Trophoblast cell (in vitro differentiated cells and primary cell): ENCODE measurements at regions not wholly inside any gene's neighbourhood (a gene's known extent, or its start where the extent isn't known, plus 50 kb on each side); places are given as distances from the start of the nearest gene placed in this dataset.

Experiments
- DNase-seq, 2 donors: peaks; one replicate each; pipeline ENCODE4 v3.0.0-alpha.2; 2016
- H2AFZ ChIP-seq: 2 replicates; pipeline ENCODE4 v1.6.1; 2013; ENCODE audit warnings: low read length, moderate library complexity, mild to moderate bottlenecking; ENCODE audit not compliant: insufficient read depth, poor library complexity
- H2AK5ac ChIP-seq: 2 replicates; pipeline ENCODE4 v1.6.1; 2013; ENCODE audit warnings: mild to moderate bottlenecking, low read length
- H2BK120ac ChIP-seq: 2 replicates; pipeline ENCODE4 v1.6.1; 2013; ENCODE audit warnings: low read length, mild to moderate bottlenecking, moderate library complexity; ENCODE audit not compliant: insufficient read depth, poor library complexity
- H2BK12ac ChIP-seq: 2 replicates; pipeline ENCODE4 v1.6.1; 2013; ENCODE audit warnings: mild to moderate bottlenecking, low read length, moderate library complexity
- H2BK5ac ChIP-seq: 2 replicates; pipeline ENCODE4 v1.6.1; 2013; ENCODE audit warnings: low read length, low read depth, moderate library complexity, mild to moderate bottlenecking; ENCODE audit not compliant: poor library complexity
- H3K14ac ChIP-seq: 2 replicates; pipeline ENCODE4 v1.6.1; 2013; ENCODE audit warnings: mild to moderate bottlenecking, low read length
- H3K18ac ChIP-seq: 2 replicates; pipeline ENCODE4 v1.6.1; 2013; ENCODE audit warnings: mild to moderate bottlenecking, low read length
- H3K23ac ChIP-seq: 2 replicates; pipeline ENCODE4 v1.6.1; 2013; ENCODE audit warnings: low read length
- H3K27ac ChIP-seq: 2 replicates; pipeline ENCODE4 v1.5.1; 2013; ENCODE audit warnings: low read depth, mild to moderate bottlenecking, inconsistent platforms, low read length, moderate library complexity
- H3K27me3 ChIP-seq: 2 replicates; pipeline ENCODE4 v1.6.1; 2013; ENCODE audit warnings: inconsistent platforms, mild to moderate bottlenecking, low read length, moderate library complexity; ENCODE audit not compliant: insufficient read depth
- H3K36me3 ChIP-seq, 2 experiments: 1 replicate in 1 of 2; 2 replicates in 1 of 2; pipeline ENCODE4 v1.6.1; 2013; ENCODE audit warnings: low read length in 2 of 2, mild to moderate bottlenecking in 2 of 2, moderate library complexity in 1 of 2; ENCODE audit not compliant: insufficient read depth in 2 of 2, control insufficient read depth in 1 of 2
- H3K4ac ChIP-seq: 2 replicates; pipeline ENCODE4 v1.6.1; 2013; ENCODE audit warnings: low read depth, mild to moderate bottlenecking, low read length, moderate library complexity
- H3K4me1 ChIP-seq, 2 experiments: 1 replicate in 1 of 2; 2 replicates in 1 of 2; pipeline ENCODE4 v1.6.1; 2013; ENCODE audit warnings: low read length in 2 of 2, mild to moderate bottlenecking in 2 of 2, moderate library complexity in 1 of 2; ENCODE audit not compliant: insufficient read depth in 2 of 2, control insufficient read depth in 1 of 2
- H3K4me2 ChIP-seq: 2 replicates; pipeline ENCODE4 v1.6.1; 2013; ENCODE audit warnings: inconsistent platforms, mild to moderate bottlenecking, low read length, moderate library complexity
- H3K4me3 ChIP-seq: 2 replicates; pipeline ENCODE4 v1.5.1; 2013; ENCODE audit warnings: mild to moderate bottlenecking, low read depth, low read length, inconsistent platforms
- H3K79me1 ChIP-seq: one replicate; pipeline ENCODE4 v1.6.1; 2013; ENCODE audit warnings: low read length
- H3K79me2 ChIP-seq: 2 replicates; pipeline ENCODE4 v1.6.1; 2013; ENCODE audit warnings: low read length, mild to moderate bottlenecking; ENCODE audit not compliant: control insufficient read depth, insufficient read depth, poor library complexity
- H3K9ac ChIP-seq: 2 replicates; pipeline ENCODE4 v1.6.1; 2013; ENCODE audit warnings: mild to moderate bottlenecking, low read length
- H3K9me3 ChIP-seq: 2 replicates; pipeline ENCODE4 v1.6.1; 2013; ENCODE audit warnings: low read depth, mild to moderate bottlenecking, control low read depth, inconsistent platforms, low read length; ENCODE audit not compliant: insufficient read depth
- H4K12ac ChIP-seq: 2 replicates; pipeline ENCODE4 v1.6.1; 2013; ENCODE audit warnings: low read depth, mild to moderate bottlenecking, low read length, moderate library complexity
- H4K8ac ChIP-seq: 2 replicates; pipeline ENCODE4 v1.6.1; 2013; ENCODE audit warnings: low read depth, mild to moderate bottlenecking, low read length, moderate library complexity
- H4K91ac ChIP-seq: one replicate; pipeline ENCODE4 v1.6.1; 2013; ENCODE audit warnings: low read depth, mild to moderate bottlenecking, low read length, moderate library complexity
- WGBS: extraction: QIAGEN DNeasy Blood & Tissue Kit; methylation state at CpG from one replicate; pipeline ENCODE4 v1.1.7; 2013; ENCODE audit warnings: missing lambda C conversion rate; ENCODE audit not compliant: insufficient read length, insufficient coverage; ENCODE audit errors: extremely low coverage; 5-methylcytosine and 5-hydroxymethylcytosine counted together

GRCh38 chrX:574830-575229 lies 55.8 kb upstream of the SHOX start:
- H3K4me3 ChIP-seq, result no peak overlapping the region
- no peak overlapping the region for H2AFZ ChIP-seq
- H2AK5ac ChIP-seq, result no peak overlapping the region
- H4K91ac ChIP-seq, result no peak overlapping the region
- no peak overlapping the region for H3K9ac ChIP-seq
- H3K14ac ChIP-seq, result no peak overlapping the region
- no peaks in the 10 kb centered on the region for H3K79me2 ChIP-seq
- no CpG with 5 or more reads among the region's 6 CpGs for WGBS
- H2BK12ac ChIP-seq, result no peak overlapping the region
- H3K9me3 ChIP-seq, result no peaks in the 10 kb centered on the region
- H3K4me2 ChIP-seq, result no peak overlapping the region
- H2BK5ac ChIP-seq, result no peak overlapping the region
- no peak overlapping the region for H3K27ac ChIP-seq
- H3K4me1 ChIP-seq, result no peaks in the 10 kb centered on the region
- no peak overlapping the region for H3K23ac ChIP-seq
- H3K4ac ChIP-seq, result no peak overlapping the region
- H3K18ac ChIP-seq, result no peak overlapping the region
- DNase-seq, result no peak
- no peak overlapping the region for H4K12ac ChIP-seq
- H3K79me1 ChIP-seq, result no peaks in the 10 kb centered on the region
- H3K27me3 ChIP-seq, result no peaks in the 10 kb centered on the region
- no peak overlapping the region for H2BK120ac ChIP-seq
- no peaks in the 10 kb centered on the region for H3K36me3 ChIP-seq
- H4K8ac ChIP-seq, result no peak overlapping the region

GRCh38 chrX:576904-577560 lies 53.6 kb upstream of the SHOX start:
- DNase-seq, result no peak
- WGBS, result no CpG with 5 or more reads among the region's 7 CpGs
- no peaks in the 10 kb centered on the region for H3K36me3 ChIP-seq
- no peak overlapping the region for H4K8ac ChIP-seq
- no peaks in the 10 kb centered on the region for H3K27me3 ChIP-seq
- no peak overlapping the region for H4K12ac ChIP-seq
- no peak overlapping the region for H3K4me3 ChIP-seq
- H2BK12ac ChIP-seq, result no peak overlapping the region
- no peak overlapping the region for H2BK5ac ChIP-seq
- H3K27ac ChIP-seq, result no peak overlapping the region
- H3K4me2 ChIP-seq, result no peak overlapping the region
- no peaks in the 10 kb centered on the region for H3K9me3 ChIP-seq
- H3K4me1 ChIP-seq, result no peaks in the 10 kb centered on the region
- H3K23ac ChIP-seq, result no peak overlapping the region
- no peaks in the 10 kb centered on the region for H3K79me1 ChIP-seq
- H2BK120ac ChIP-seq, result no peak overlapping the region
- no peak overlapping the region for H3K18ac ChIP-seq
- no peak overlapping the region for H2AFZ ChIP-seq
- H3K9ac ChIP-seq, result no peak overlapping the region
- no peak overlapping the region for H4K91ac ChIP-seq
- H2AK5ac ChIP-seq, result no peak overlapping the region
- no peak overlapping the region for H3K14ac ChIP-seq
- H3K4ac ChIP-seq, result no peak overlapping the region
- no peaks in the 10 kb centered on the region for H3K79me2 ChIP-seq

GRCh38 chrX:578531-578930 lies 52.1 kb upstream of the SHOX start:
- H3K9ac ChIP-seq, result no peak overlapping the region
- no peak overlapping the region for H3K4me3 ChIP-seq
- H4K8ac ChIP-seq, result no peak overlapping the region
- no peaks in the 10 kb centered on the region for H3K27me3 ChIP-seq
- H3K4me2 ChIP-seq, result no peak overlapping the region
- H3K4ac ChIP-seq, result no peak overlapping the region
- H2BK12ac ChIP-seq, result no peak overlapping the region
- H2AFZ ChIP-seq, result no peak overlapping the region
- no peak for DNase-seq
- no peak overlapping the region for H2AK5ac ChIP-seq
- H3K79me2 ChIP-seq, result no peaks in the 10 kb centered on the region
- no peak overlapping the region for H3K27ac ChIP-seq
- no peaks in the 10 kb centered on the region for H3K79me1 ChIP-seq
- no peaks in the 10 kb centered on the region for H3K4me1 ChIP-seq
- H2BK120ac ChIP-seq, result no peak overlapping the region
- no peak overlapping the region for H3K14ac ChIP-seq
- no peak overlapping the region for H3K18ac ChIP-seq
- WGBS, result no CpG with 5 or more reads among the region's 9 CpGs
- H4K12ac ChIP-seq, result no peak overlapping the region
- H2BK5ac ChIP-seq, result no peak overlapping the region
- H3K9me3 ChIP-seq, result no peaks in the 10 kb centered on the region
- no peaks in the 10 kb centered on the region for H3K36me3 ChIP-seq
- no peak overlapping the region for H3K23ac ChIP-seq
- H4K91ac ChIP-seq, result no peak overlapping the region

- Histone ChIP-seq H2AK5ac (no peak overlapping the region), H3K36me3 (no peaks in the 10 kb centered on the region), H3K27me3 (no peaks in the 10 kb centered on the region), H3K9me3 (no peaks in the 10 kb centered on the region), H4K8ac (no peak overlapping the region), H3K18ac (no peak overlapping the region), H3K4ac (no peak overlapping the region), H3K23ac (no peak overlapping the region), H3K79me2 (no peaks in the 10 kb centered on the region), H2BK12ac (no peak overlapping the region), H3K14ac (no peak overlapping the region), H3K27ac (no peak overlapping the region), H3K4me3 (no peak overlapping the region), H2BK120ac (no peak overlapping the region), H3K9ac (no peak overlapping the region), H4K91ac (no peak overlapping the region), H3K4me2 (no peak overlapping the region), H2AFZ (no peak overlapping the region), H2BK5ac (no peak overlapping the region), H4K12ac (no peak overlapping the region), H3K4me1 (no peaks in the 10 kb centered on the region), H3K79me1 (no peaks in the 10 kb centered on the region)
- WGBS, result no CpG with 5 or more reads among the region's 7 CpGs
- no peak for DNase-seq
These were observed 50.6 kb upstream of the SHOX start for GRCh38 chrX:580030-580429.
